HG02852 (cell line): ENCODE measurements at regions not wholly inside any gene's neighbourhood (a gene's known extent, or its start where the extent isn't known, plus 50 kb on each side); places are given as distances from the start of the nearest gene placed in this dataset.
"Not testable (repeated sequence)": the region's sequence is repeated elsewhere in the genome, so short reads cannot be mapped to it uniquely, and the experiment has no call there.

Experiments used
- ATAC-seq: cut with Tn5 transposase; IDR thresholded peaks from one replicate; pipeline ENCODE4 v1.9.1; 2021; ENCODE audit warnings: mild to moderate bottlenecking, moderate library complexity; ENCODE audit not compliant: unreplicated experiment

- ATAC-seq: no peak
These were observed 97.3 kb upstream of the CTBP2 start for GRCh38 chr10:125257521-125258108.

GRCh38 chr10:125256026-125256425, 95.7 kb upstream of the CTBP2 start:
- no peak for ATAC-seq

GRCh38 chr10:125252937-125253336, 92.6 kb upstream of the CTBP2 start:
- no peak for ATAC-seq

- ATAC-seq: not testable (repeated sequence)
These were observed 90.5 kb upstream of the CTBP2 start for GRCh38 chr10:125250834-125251233.

GRCh38 chr10:125249948-125250347, 89.6 kb upstream of the CTBP2 start:
- no peak for ATAC-seq

- ATAC-seq: no peak
These were observed 88.1 kb upstream of the CTBP2 start for GRCh38 chr10:125248489-125248888.

- ATAC-seq: no peak
These were observed 87.2 kb upstream of the CTBP2 start for GRCh38 chr10:125247576-125247975.

GRCh38 chr10:125243532-125244253, 83.3 kb upstream of the CTBP2 start:
- no peak for ATAC-seq

GRCh38 chr10:125238682-125239081, 78.3 kb upstream of the CTBP2 start:
- ATAC-seq: no peak

GRCh38 chr10:125236091-125236490, 75.7 kb upstream of the CTBP2 start:
- ATAC-seq: no peak

- ATAC-seq: no peak
These were observed 75.0 kb upstream of the CTBP2 start for GRCh38 chr10:125235093-125236069.

GRCh38 chr10:125234576-125234975, 74.2 kb upstream of the CTBP2 start:
- ATAC-seq: not testable (repeated sequence)

- ATAC-seq: no peak
These were observed 73.4 kb upstream of the CTBP2 start for GRCh38 chr10:125233726-125234125.

- ATAC-seq: no peak
These were observed 72.5 kb upstream of the CTBP2 start for GRCh38 chr10:125232841-125233240.

GRCh38 chr10:125231813-125232475, 71.6 kb upstream of the CTBP2 start:
- ATAC-seq: no peak

- no peak for ATAC-seq
These were observed 70.9 kb upstream of the CTBP2 start for GRCh38 chr10:125231116-125231812.

- no peak for ATAC-seq
These were observed 69.9 kb upstream of the CTBP2 start for GRCh38 chr10:125230251-125230650.

- ATAC-seq: not testable (repeated sequence)
These were observed 68.0 kb upstream of the CTBP2 start for GRCh38 chr10:125228245-125228940.

GRCh38 chr10:125227546-125227945, 67.2 kb upstream of the CTBP2 start:
- no peak for ATAC-seq

GRCh38 chr10:125226823-125227222, 66.5 kb upstream of the CTBP2 start:
- ATAC-seq: no peak
